Fibroblast of the aortic adventitia (primary cell): ENCODE measurements at regions not wholly inside any gene's neighbourhood (a gene's known extent, or its start where the extent isn't known, plus 50 kb on each side); places are given as distances from the start of the nearest gene placed in this dataset.

Experiments used
- DNase-seq: peaks from one replicate; pipeline ENCODE4 v3.0.0-alpha.2; 2010; ENCODE audit warnings: low read depth
- H3K4me3 ChIP-seq: 2 replicates; pipeline ENCODE4 v1.5.1; 2011; ENCODE audit warnings: low read depth, mild to moderate bottlenecking, control low read depth, low read length, moderate library complexity
- TF ChIP-seq, protein P1 (sequence below): IDR thresholded peaks from 2 replicates; pipeline ENCODE4 v1.5.1; 2011; ENCODE audit warnings: mild to moderate bottlenecking, low read length, control low read depth, inconsistent platforms; ENCODE audit not compliant: insufficient read depth

GRCh38 chr20:20941468-20941889, 164.7 kb downstream of the LINC00237 start:
- TF ChIP-seq, protein P1, sequence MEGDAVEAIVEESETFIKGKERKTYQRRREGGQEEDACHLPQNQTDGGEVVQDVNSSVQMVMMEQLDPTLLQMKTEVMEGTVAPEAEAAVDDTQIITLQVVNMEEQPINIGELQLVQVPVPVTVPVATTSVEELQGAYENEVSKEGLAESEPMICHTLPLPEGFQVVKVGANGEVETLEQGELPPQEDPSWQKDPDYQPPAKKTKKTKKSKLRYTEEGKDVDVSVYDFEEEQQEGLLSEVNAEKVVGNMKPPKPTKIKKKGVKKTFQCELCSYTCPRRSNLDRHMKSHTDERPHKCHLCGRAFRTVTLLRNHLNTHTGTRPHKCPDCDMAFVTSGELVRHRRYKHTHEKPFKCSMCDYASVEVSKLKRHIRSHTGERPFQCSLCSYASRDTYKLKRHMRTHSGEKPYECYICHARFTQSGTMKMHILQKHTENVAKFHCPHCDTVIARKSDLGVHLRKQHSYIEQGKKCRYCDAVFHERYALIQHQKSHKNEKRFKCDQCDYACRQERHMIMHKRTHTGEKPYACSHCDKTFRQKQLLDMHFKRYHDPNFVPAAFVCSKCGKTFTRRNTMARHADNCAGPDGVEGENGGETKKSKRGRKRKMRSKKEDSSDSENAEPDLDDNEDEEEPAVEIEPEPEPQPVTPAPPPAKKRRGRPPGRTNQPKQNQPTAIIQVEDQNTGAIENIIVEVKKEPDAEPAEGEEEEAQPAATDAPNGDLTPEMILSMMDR, result no peak
- DNase-seq, result no peak
- H3K4me3 ChIP-seq, result no peak overlapping the region

GRCh38 chr20:20939006-20939405, 167.2 kb downstream of the LINC00237 start:
- no peak overlapping the region for H3K4me3 ChIP-seq
- TF ChIP-seq, protein P1, result no peak
- no peak for DNase-seq

DNA sequence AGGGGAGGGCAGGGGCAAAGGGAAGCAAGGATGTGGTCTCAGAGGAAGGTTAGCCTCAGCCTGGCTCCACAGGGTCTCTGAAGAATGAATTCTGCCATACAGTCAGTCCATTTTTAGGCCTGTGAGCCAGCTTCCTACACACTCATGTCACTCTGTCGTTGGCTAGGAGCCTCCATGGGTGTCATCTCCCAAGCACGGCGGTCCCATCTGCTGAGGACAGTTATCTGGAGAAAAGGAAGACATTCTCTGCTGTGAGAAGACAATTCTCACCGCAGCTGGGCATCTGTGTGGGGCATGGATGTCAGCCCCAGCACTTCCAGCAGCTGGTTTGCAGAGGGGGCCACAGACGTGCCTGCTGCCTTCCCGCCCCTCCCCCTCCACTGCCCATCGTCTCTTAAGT, 167.6 kb downstream of the LINC00237 start:
- DNase-seq, result no peak
- no peak overlapping the region for H3K4me3 ChIP-seq
- TF ChIP-seq, protein P1, result no peak

- no peak for DNase-seq
- TF ChIP-seq, protein P1, result no peak
- no peak overlapping the region for H3K4me3 ChIP-seq
Measured at GRCh38 chr20:20938131-20938530, 168.0 kb downstream of the LINC00237 start.

GRCh38 chr20:20933142-20933958, 172.8 kb downstream of the LINC00237 start:
- TF ChIP-seq, protein P1, result no peak
- no peak overlapping the region for H3K4me3 ChIP-seq
- no peak for DNase-seq

GRCh38 chr20:20932156-20932555, 174.0 kb downstream of the LINC00237 start:
- TF ChIP-seq, protein P1, result no peak
- no peak for DNase-seq
- H3K4me3 ChIP-seq, result no peak overlapping the region
